ENCODE measurements at regions not wholly inside any gene's neighbourhood (a gene's known extent, or its start where the extent isn't known, plus 50 kb on each side); places are given as distances from the start of the nearest gene placed in this dataset.

DNA sequence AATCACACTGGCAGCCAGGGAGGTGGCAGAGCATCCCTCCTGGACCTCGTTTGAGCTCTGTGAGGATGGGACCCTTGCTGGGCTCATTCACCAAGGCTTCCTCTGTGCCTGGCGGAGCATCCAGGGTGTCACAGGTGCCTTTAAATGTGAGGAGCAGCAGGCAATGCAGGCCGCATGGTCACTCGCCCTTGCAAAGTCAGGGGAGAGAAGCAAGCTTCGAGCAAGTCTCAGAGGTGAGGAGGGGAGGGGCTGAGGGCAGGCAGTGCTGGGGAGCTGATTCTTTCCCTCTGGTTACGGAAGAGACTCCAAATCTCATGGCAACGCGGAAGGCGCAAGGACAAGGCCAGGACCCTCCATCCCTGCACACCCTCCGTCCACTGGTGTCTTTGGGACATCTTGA is 182.7 kb upstream of the PMEPA1 start:
- TF ChIP-seq, protein P1, sequence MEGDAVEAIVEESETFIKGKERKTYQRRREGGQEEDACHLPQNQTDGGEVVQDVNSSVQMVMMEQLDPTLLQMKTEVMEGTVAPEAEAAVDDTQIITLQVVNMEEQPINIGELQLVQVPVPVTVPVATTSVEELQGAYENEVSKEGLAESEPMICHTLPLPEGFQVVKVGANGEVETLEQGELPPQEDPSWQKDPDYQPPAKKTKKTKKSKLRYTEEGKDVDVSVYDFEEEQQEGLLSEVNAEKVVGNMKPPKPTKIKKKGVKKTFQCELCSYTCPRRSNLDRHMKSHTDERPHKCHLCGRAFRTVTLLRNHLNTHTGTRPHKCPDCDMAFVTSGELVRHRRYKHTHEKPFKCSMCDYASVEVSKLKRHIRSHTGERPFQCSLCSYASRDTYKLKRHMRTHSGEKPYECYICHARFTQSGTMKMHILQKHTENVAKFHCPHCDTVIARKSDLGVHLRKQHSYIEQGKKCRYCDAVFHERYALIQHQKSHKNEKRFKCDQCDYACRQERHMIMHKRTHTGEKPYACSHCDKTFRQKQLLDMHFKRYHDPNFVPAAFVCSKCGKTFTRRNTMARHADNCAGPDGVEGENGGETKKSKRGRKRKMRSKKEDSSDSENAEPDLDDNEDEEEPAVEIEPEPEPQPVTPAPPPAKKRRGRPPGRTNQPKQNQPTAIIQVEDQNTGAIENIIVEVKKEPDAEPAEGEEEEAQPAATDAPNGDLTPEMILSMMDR (IDR thresholded peaks at IDR 0.05; ENCODE audit: insufficient read depth, low read length, poor library complexity, severe bottlenecking), result no peak
- no peak for TF ChIP-seq EZH2phosphoT487 (conservative IDR thresholded peaks at IDR 0.05; ENCODE audit: low read length)
